ENCODE measurements at regions not wholly inside any gene's neighbourhood (a gene's known extent, or its start where the extent isn't known, plus 50 kb on each side); places are given as distances from the start of the nearest gene placed in this dataset.

DNA sequence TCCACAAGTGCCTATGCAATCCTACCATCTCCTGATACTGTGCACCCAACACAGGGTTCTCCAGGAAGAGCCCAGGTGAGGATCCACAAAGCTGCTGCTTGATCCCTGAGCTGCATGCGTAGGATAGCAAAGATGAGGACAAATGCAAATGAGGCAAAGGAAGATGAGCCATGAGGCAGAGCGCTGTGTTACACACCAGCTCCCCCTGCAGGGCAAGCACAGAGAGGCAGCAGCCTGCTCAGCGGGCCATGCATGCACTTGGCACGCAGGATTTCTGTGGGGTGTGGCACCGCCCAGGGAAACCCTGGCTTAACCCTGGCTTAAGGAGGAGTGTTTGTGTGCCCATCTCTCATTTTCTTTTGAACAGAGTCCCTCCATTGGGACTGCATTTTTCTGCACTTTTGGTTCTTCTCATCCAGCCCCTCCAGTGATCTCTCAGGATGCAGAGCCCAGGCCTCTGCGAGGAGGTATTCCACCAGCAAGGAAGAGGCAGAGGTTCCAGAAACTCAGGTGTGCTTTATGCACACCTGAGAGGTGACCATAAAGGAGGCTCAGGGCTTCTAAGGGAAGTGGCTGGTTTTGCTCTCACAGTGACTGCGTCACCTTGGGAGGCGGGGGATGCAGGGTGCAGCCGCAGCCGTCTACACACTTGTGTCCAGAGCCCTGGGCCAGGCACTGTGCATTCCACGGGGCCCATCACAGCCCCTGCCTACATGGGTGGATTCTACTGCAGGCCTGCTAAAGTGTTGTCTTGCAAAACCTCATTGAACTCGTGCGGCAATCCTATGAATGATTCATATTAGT lies 973.3 kb upstream of the TMEM132C start:
- H3K4me1 Mint-ChIP-seq: no peaks in the 10 kb centered on the region
- H3K27me3 Mint-ChIP-seq: no peaks in the 10 kb centered on the region
- TF ChIP-seq, protein P1, sequence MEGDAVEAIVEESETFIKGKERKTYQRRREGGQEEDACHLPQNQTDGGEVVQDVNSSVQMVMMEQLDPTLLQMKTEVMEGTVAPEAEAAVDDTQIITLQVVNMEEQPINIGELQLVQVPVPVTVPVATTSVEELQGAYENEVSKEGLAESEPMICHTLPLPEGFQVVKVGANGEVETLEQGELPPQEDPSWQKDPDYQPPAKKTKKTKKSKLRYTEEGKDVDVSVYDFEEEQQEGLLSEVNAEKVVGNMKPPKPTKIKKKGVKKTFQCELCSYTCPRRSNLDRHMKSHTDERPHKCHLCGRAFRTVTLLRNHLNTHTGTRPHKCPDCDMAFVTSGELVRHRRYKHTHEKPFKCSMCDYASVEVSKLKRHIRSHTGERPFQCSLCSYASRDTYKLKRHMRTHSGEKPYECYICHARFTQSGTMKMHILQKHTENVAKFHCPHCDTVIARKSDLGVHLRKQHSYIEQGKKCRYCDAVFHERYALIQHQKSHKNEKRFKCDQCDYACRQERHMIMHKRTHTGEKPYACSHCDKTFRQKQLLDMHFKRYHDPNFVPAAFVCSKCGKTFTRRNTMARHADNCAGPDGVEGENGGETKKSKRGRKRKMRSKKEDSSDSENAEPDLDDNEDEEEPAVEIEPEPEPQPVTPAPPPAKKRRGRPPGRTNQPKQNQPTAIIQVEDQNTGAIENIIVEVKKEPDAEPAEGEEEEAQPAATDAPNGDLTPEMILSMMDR (IDR thresholded peaks at IDR 0.05): no peak
- ChIA-PET POLR2A (no interaction called here), CTCF (no interaction called here)
- no peak for DNase-seq
- H3K4me3 Mint-ChIP-seq: no peak overlapping the region
- ATAC-seq (ENCODE audit: low read depth): no peak
- no peaks in the 10 kb centered on the region for H3K36me3 Mint-ChIP-seq (ENCODE audit: low read depth)
- intact Hi-C loops (cut with micrococcal nuclease): no loop called here
- H3K9me3 Mint-ChIP-seq: no peaks in the 10 kb centered on the region
- no peak overlapping the region for H3K27ac Mint-ChIP-seq

DNA sequence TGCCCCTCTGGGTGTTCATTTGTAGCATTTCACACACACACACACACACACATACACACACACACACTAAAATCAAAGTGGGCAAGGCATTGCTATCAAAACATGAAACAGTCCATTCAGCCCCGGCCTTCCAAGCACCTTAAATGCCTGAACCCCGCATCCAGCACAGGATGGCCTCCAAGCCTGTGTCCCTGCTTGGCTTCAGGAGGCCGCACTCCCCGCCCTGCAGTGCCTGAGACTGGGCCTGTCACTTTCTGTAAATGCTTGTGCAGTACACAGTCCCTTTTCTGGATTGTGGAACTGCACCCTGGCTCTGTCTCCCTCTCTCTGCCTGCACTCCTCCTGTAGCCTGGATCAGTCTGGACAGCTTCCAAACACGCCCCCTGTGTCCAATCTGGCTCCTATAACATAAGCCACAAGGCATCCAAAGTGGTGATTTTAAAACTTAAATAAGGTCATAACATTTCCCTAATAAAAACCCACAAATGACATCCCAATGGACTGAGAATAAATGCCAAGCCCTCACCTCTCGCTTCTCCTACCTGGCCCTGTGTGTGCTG lies 972.2 kb upstream of the TMEM132C start:
- TF ChIP-seq, protein P1 (IDR thresholded peaks at IDR 0.05): no peak
- no peak overlapping the region for H3K4me3 Mint-ChIP-seq

DNA sequence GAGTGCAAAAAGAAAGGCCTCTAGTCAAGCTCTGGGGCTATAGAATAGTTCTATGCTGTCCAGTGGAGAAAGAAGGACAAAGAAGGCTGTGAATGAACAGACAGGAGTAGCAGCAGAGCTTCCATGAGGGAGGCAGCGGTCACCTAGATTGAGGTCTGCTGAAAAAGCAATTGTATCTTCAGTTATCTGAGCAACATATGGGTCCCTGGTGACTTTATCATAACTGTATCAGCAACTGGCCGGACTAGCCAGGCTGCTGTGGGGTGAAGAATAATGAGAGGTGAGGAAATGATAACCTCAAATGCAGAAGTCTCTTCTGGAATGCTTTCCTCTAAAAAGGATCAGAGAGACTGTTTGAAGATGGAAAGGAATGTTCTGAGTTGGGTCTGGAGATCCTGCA lies 971.3 kb upstream of the TMEM132C start:
- Mint-ChIP-seq H3K36me3 (ENCODE audit: low read depth) (no peaks in the 10 kb centered on the region), H3K27me3 (no peaks in the 10 kb centered on the region), H3K4me1 (no peaks in the 10 kb centered on the region), H3K27ac (no peak overlapping the region), H3K4me3 (no peak overlapping the region), H3K9me3 (peaks cover 3% of the 10 kb centered on the region)
- intact Hi-C loops (cut with micrococcal nuclease): no loop called here
- ATAC-seq (ENCODE audit: low read depth) (no peak), DNase-seq (no peak)
- TF ChIP-seq, protein P1 (IDR thresholded peaks at IDR 0.05): no peak
- CTCF ChIA-PET: no interaction called here
- POLR2A ChIA-PET: no interaction called here

More for the DNA sequence above, 972.2 kb upstream of the TMEM132C start:
- ATAC-seq (ENCODE audit: low read depth): no peak
- DNase-seq: no peak
- H3K4me1 Mint-ChIP-seq: no peaks in the 10 kb centered on the region
- H3K27me3 Mint-ChIP-seq: no peaks in the 10 kb centered on the region
- ChIA-PET POLR2A (no interaction called here), CTCF (no interaction called here)
- no peaks in the 10 kb centered on the region for H3K36me3 Mint-ChIP-seq (ENCODE audit: low read depth)
- peaks cover 3% of the 10 kb centered on the region for H3K9me3 Mint-ChIP-seq
- intact Hi-C loops (cut with micrococcal nuclease): no loop called here
- no peak overlapping the region for H3K27ac Mint-ChIP-seq

DNA sequence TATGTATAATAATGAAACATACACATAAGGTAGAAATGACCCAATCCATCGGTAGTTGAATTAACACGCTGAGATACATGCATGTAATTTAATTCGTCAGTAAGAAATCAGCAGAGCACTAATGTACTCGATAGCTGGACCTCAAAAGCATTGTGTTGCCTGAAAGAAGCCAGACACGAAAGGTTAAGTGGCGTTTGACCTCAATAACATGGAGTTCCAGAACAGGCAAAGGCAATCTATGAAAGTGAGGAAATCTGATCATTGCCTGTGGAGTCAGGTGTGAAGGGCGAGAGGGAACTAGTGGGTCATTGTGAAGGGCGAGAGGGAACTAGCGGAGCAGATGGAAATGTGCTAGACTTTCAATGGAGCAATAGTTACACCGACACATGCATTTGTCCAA lies 970.4 kb upstream of the TMEM132C start:
- H3K4me3 Mint-ChIP-seq: no peak overlapping the region

DNA sequence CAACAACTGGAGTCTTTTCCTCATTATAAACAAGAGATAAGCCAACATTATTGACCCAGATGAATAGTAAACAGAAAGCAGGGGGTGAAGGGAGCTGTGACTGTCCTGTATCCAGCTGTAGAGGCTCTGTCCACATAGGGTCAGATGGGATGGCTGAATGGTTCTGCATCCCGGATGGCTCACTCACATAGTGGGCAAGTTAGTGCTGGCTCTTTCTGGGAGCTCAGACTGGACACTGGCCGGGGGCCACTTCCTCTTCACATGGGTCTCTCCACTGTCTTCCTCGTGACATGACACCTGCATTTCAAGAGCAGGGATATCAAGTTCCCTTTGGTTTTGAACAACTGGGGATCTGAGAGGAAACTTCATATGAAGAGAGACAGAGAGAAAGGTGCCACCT lies 969.6 kb upstream of the TMEM132C start:
- peaks cover 3% of the 10 kb centered on the region for H3K9me3 Mint-ChIP-seq
- TF ChIP-seq, protein P1 (IDR thresholded peaks at IDR 0.05): no peak
- intact Hi-C loops (cut with micrococcal nuclease): no loop called here
- DNase-seq: no peak
- no peaks in the 10 kb centered on the region for H3K4me1 Mint-ChIP-seq
- H3K27me3 Mint-ChIP-seq: no peaks in the 10 kb centered on the region
- ChIA-PET CTCF (no interaction called here), POLR2A (no interaction called here)
- H3K4me3 Mint-ChIP-seq: no peak overlapping the region
- no peak for ATAC-seq (ENCODE audit: low read depth)
- H3K36me3 Mint-ChIP-seq (ENCODE audit: low read depth): no peaks in the 10 kb centered on the region
- no peak overlapping the region for H3K27ac Mint-ChIP-seq

More for the DNA sequence above, 970.4 kb upstream of the TMEM132C start:
- H3K36me3 Mint-ChIP-seq (ENCODE audit: low read depth): no peaks in the 10 kb centered on the region
- H3K27me3 Mint-ChIP-seq: no peaks in the 10 kb centered on the region
- ChIA-PET POLR2A (no interaction called here), CTCF (no interaction called here)
- DNase-seq: no peak
- intact Hi-C loops (cut with micrococcal nuclease): no loop called here
- H3K9me3 Mint-ChIP-seq: peaks cover 3% of the 10 kb centered on the region
- no peak overlapping the region for H3K27ac Mint-ChIP-seq
- ATAC-seq (ENCODE audit: low read depth): no peak
- no peaks in the 10 kb centered on the region for H3K4me1 Mint-ChIP-seq
- TF ChIP-seq, protein P1 (IDR thresholded peaks at IDR 0.05): no peak

All from activated B cell treated with CpG ODN at 0.5 μM for 24 hours (primary cell).